Caco-2 (cell line): ENCODE measurements at regions not wholly inside any gene's neighbourhood (a gene's known extent, or its start where the extent isn't known, plus 50 kb on each side); places are given as distances from the start of the nearest gene placed in this dataset.

Source experiments
- BruUV-seq: library from RNA; stranded (reverse); fragments of 400-500 nt; replicated peaks from 2 replicates; lab custom pipeline; 2021; lab: Mats Ljungman, UMichigan
- CTCF ChIA-PET: fragments of 300-600 bp; sonication (Branson Sonifier 250); formaldehyde crosslinking; loops from one replicate; lab custom pipeline; 2022; ENCODE audit warnings: antibody characterized with exemption; lab: Charles Lee
- POLR2A ChIA-PET: fragments of 300-600 bp; sonication (Branson Sonifier 250); formaldehyde crosslinking; loops from one replicate; lab custom pipeline; 2022; ENCODE audit warnings: antibody characterized with exemption; lab: Charles Lee
- DNase-seq, 2 experiments: peaks; one replicate each; pipeline versions ENCODE4 v3.0.0 to v3.0.0-alpha.2; 2020 to 2022
- H3K27me3 ChIP-seq: replicated peaks from 2 replicates; pipeline ENCODE4 v1.6.0; 2011; ENCODE audit warnings: low read length; ENCODE audit not compliant: control insufficient read depth, insufficient read depth
- H3K36me3 ChIP-seq: 2 replicates; pipeline ENCODE4 v1.5.1; 2011; ENCODE audit warnings: low read length; ENCODE audit not compliant: control insufficient read depth, insufficient read depth
- H3K4me1 ChIP-seq: fragments of 250-450 bp; sonication (Bioruptor Pico); 2 replicates; pipeline ENCODE4 v1.5.1; 2020; ENCODE audit warnings: mild to moderate bottlenecking
- H3K4me3 ChIP-seq: 2 replicates; pipeline ENCODE4 v1.5.1; 2011; ENCODE audit warnings: low read depth, mild to moderate bottlenecking, control low read depth, low read length
- H3K9me3 ChIP-seq: fragments of 250-450 bp; sonication (Bioruptor Pico); 2 replicates; pipeline ENCODE4 v1.5.1; 2020; ENCODE audit warnings: mild to moderate bottlenecking, moderate library complexity
- H3K27ac Mint-ChIP-seq: one replicate; pipeline ENCODE4 v1.8.0; 2022; ENCODE audit warnings: mixed read lengths; ENCODE audit not compliant: unreplicated experiment
- H3K27me3 Mint-ChIP-seq: one replicate; pipeline ENCODE4 v1.8.0; 2022; ENCODE audit warnings: mixed read lengths; ENCODE audit not compliant: insufficient read depth, unreplicated experiment
- H3K36me3 Mint-ChIP-seq: one replicate; pipeline ENCODE4 v1.8.0; 2022; ENCODE audit warnings: mild to moderate bottlenecking, mixed read lengths; ENCODE audit not compliant: insufficient read depth, unreplicated experiment
- H3K4me1 Mint-ChIP-seq: one replicate; pipeline ENCODE4 v1.8.0; 2022; ENCODE audit warnings: low read depth, mixed read lengths; ENCODE audit not compliant: unreplicated experiment
- H3K4me3 Mint-ChIP-seq: one replicate; pipeline ENCODE4 v1.8.0; 2022; ENCODE audit warnings: mild to moderate bottlenecking, moderate library complexity, mixed read lengths; ENCODE audit not compliant: unreplicated experiment
- H3K9me3 Mint-ChIP-seq: one replicate; pipeline ENCODE4 v1.8.0; 2022; ENCODE audit warnings: mixed read lengths; ENCODE audit not compliant: unreplicated experiment
- intact Hi-C: fragments of 100-400 bp; cut with micrococcal nuclease; formaldehyde crosslinking; loops from one replicate; pipeline ENCODE4 v1.10.0; 2022; ENCODE audit not compliant: unreplicated experiment
- TF ChIP-seq, protein P1 (sequence below), 2 experiments: fragments of 200-600 bp in 1 of 2; IDR thresholded peaks; 1 replicate in 1 of 2; 2 replicates in 1 of 2; pipeline versions ENCODE4 v1.5.1 to v1.8.0; 2011 to 2022; ENCODE audit warnings: antibody characterized with exemption in 1 of 2, control low read depth in 1 of 2, inconsistent platforms in 1 of 2, low read depth in 1 of 2, low read length in 1 of 2, mild to moderate bottlenecking in 1 of 2, moderate library complexity in 1 of 2; ENCODE audit not compliant: insufficient read depth in 1 of 2, severe bottlenecking in 1 of 2, unreplicated experiment in 1 of 2

- peaks cover 9% of the 10 kb centered on the region for H3K9me3 Mint-ChIP-seq
- H3K4me3 Mint-ChIP-seq: no peak overlapping the region
- H3K4me1 ChIP-seq: no peaks in the 10 kb centered on the region
- DNase-seq: no peak
- H3K27me3 Mint-ChIP-seq: no peaks in the 10 kb centered on the region
- H3K9me3 ChIP-seq: no peaks in the 10 kb centered on the region
- H3K36me3 ChIP-seq: no peaks in the 10 kb centered on the region
- ChIA-PET CTCF (no interaction called here), POLR2A (no interaction called here)
- H3K27ac Mint-ChIP-seq: no peak overlapping the region
- intact Hi-C loops: no loop called here
- H3K27me3 ChIP-seq: no peaks in the 10 kb centered on the region
- no peak overlapping the region for H3K4me3 ChIP-seq
- BruUV-seq: no TSS peak
- H3K4me1 Mint-ChIP-seq: peaks cover 7% of the 10 kb centered on the region
- H3K36me3 Mint-ChIP-seq: no peaks in the 10 kb centered on the region
- TF ChIP-seq, protein P1, sequence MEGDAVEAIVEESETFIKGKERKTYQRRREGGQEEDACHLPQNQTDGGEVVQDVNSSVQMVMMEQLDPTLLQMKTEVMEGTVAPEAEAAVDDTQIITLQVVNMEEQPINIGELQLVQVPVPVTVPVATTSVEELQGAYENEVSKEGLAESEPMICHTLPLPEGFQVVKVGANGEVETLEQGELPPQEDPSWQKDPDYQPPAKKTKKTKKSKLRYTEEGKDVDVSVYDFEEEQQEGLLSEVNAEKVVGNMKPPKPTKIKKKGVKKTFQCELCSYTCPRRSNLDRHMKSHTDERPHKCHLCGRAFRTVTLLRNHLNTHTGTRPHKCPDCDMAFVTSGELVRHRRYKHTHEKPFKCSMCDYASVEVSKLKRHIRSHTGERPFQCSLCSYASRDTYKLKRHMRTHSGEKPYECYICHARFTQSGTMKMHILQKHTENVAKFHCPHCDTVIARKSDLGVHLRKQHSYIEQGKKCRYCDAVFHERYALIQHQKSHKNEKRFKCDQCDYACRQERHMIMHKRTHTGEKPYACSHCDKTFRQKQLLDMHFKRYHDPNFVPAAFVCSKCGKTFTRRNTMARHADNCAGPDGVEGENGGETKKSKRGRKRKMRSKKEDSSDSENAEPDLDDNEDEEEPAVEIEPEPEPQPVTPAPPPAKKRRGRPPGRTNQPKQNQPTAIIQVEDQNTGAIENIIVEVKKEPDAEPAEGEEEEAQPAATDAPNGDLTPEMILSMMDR (IDR thresholded peaks at IDR 0.05; ENCODE audit: insufficient read depth in 1 of 2, low read depth in 1 of 2, low read length in 1 of 2, severe bottlenecking in 1 of 2, unreplicated experiment in 1 of 2): no peak
These were observed 539.1 kb upstream of the MARCKS start for GRCh38 chr6:113317891-113318574.

- no TSS peak for BruUV-seq
- Mint-ChIP-seq H3K4me3 (no peak overlapping the region), H3K27me3 (no peaks in the 10 kb centered on the region), H3K9me3 (peaks cover 9% of the 10 kb centered on the region), H3K4me1 (peaks cover 7% of the 10 kb centered on the region), H3K36me3 (no peaks in the 10 kb centered on the region), H3K27ac (no peak overlapping the region)
- Histone ChIP-seq H3K9me3 (no peaks in the 10 kb centered on the region), H3K4me1 (no peaks in the 10 kb centered on the region), H3K4me3 (no peak overlapping the region), H3K36me3 (no peaks in the 10 kb centered on the region), H3K27me3 (no peaks in the 10 kb centered on the region)
- TF ChIP-seq, protein P1 (IDR thresholded peaks at IDR 0.05; ENCODE audit: insufficient read depth in 1 of 2, low read depth in 1 of 2, low read length in 1 of 2, severe bottlenecking in 1 of 2, unreplicated experiment in 1 of 2): no peak
- POLR2A ChIA-PET: no interaction called here
- no peak for DNase-seq
- intact Hi-C loops: no loop called here
- CTCF ChIA-PET: no interaction called here
These were observed 538.6 kb upstream of the MARCKS start for GRCh38 chr6:113318575-113318917.

GRCh38 chr6:113320653-113321052 lies 536.5 kb upstream of the MARCKS start:
- TF ChIP-seq, protein P1 (IDR thresholded peaks at IDR 0.05; ENCODE audit: insufficient read depth in 1 of 2, low read depth in 1 of 2, low read length in 1 of 2, severe bottlenecking in 1 of 2, unreplicated experiment in 1 of 2): no peak
- H3K4me3 ChIP-seq: no peak overlapping the region
- Mint-ChIP-seq H3K9me3 (peaks cover 9% of the 10 kb centered on the region), H3K27ac (no peak overlapping the region), H3K4me1 (no peaks in the 10 kb centered on the region), H3K4me3 (no peak overlapping the region), H3K36me3 (no peaks in the 10 kb centered on the region), H3K27me3 (no peaks in the 10 kb centered on the region)
- ChIA-PET CTCF (interaction anchor here (0.6 kb wide), 1 partner anchor 143 kb away, joined by 3 read pairs; no protein-coding TSS in a partner anchor), POLR2A (no interaction called here)
- no peaks in the 10 kb centered on the region for H3K4me1 ChIP-seq
- intact Hi-C loops: no loop called here
- DNase-seq: no peak
- BruUV-seq: no TSS peak
- H3K27me3 ChIP-seq: no peaks in the 10 kb centered on the region
- H3K9me3 ChIP-seq: no peaks in the 10 kb centered on the region
- H3K36me3 ChIP-seq: no peaks in the 10 kb centered on the region
